ENCODE measurements at regions not wholly inside any gene's neighbourhood (a gene's known extent, or its start where the extent isn't known, plus 50 kb on each side); places are given as distances from the start of the nearest gene placed in this dataset.

DNA sequence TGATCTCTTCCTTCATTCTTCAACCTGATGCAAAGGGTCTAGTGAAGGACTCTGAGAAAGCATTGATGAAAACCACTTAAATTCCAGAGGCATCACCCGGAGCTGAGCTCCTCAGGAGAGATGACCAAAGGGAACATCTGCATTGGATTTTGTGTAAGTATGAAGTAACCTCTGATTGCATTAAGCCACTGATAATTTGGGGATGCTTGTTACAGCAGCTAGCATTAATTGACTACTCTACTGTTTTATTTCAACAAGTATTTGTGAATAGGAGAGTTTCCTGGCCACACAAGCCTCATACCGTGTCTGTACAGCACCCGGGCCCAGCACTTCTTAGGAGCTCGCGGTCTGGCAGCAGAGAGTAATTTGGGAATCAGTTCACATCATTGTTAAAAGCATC lies 250.7 kb upstream of the POU3F1 start:
- Histone ChIP-seq H3K4me3 (ENCODE audit: insufficient read depth in 1 of 2, low read depth in 1 of 2, low read length in 2 of 2) (no peak overlapping the region), H2AFZ (ENCODE audit: low read depth, low read length) (no peak overlapping the region), H4K8ac (ENCODE audit: low read length) (no peak overlapping the region), H2AK5ac (ENCODE audit: low read length, severe bottlenecking) (no peak overlapping the region), H3K9me3 (ENCODE audit: control insufficient read depth, low read length) (no peaks in the 10 kb centered on the region), H2BK12ac (ENCODE audit: low read length in 2 of 2) (no peak overlapping the region), H3K27ac (ENCODE audit: low read length, poor library complexity, severe bottlenecking) (no peak overlapping the region), H3K4me1 (ENCODE audit: control insufficient read depth, insufficient read depth, low read depth, low read length) (no peaks in the 10 kb centered on the region), H3K18ac (ENCODE audit: low read depth in 1 of 2, low read length in 2 of 2) (no peak overlapping the region), H3K9ac (ENCODE audit: low read length) (no peak overlapping the region), H3K4me2 (ENCODE audit: low read length, poor library complexity, severe bottlenecking) (no peak overlapping the region), H3K14ac (ENCODE audit: low read length in 2 of 2) (no peak overlapping the region), H4K91ac (ENCODE audit: low read length) (no peak overlapping the region), H3K27me3 (ENCODE audit: control insufficient read depth in 1 of 2, insufficient read depth in 1 of 2, low read length in 2 of 2) (peaks cover 10 to 18% of the 10 kb centered on the region in 2 experiments), H3K4ac (ENCODE audit: low read depth in 1 of 2, low read length in 2 of 2) (no peak overlapping the region), H2BK15ac (ENCODE audit: low read depth, poor library complexity, severe bottlenecking) (no peak overlapping the region), H3K36me3 (ENCODE audit: control insufficient read depth in 1 of 2, insufficient read depth in 2 of 2, low read depth in 1 of 2, low read length in 2 of 2) (no peaks in the 10 kb centered on the region), H3K23ac (ENCODE audit: low read length in 2 of 2) (no peak overlapping the region), H2BK120ac (ENCODE audit: low read depth, low read length) (no peak overlapping the region), H3K79me1 (replicated peaks; ENCODE audit: low read length, poor library complexity, severe bottlenecking) (no peaks in the 10 kb centered on the region), H2BK5ac (ENCODE audit: low read depth, low read length, poor library complexity, severe bottlenecking) (no peak overlapping the region)
- 89% methylated on average over 5 of the region's 5 CpGs for WGBS
- no peak for DNase-seq

DNA sequence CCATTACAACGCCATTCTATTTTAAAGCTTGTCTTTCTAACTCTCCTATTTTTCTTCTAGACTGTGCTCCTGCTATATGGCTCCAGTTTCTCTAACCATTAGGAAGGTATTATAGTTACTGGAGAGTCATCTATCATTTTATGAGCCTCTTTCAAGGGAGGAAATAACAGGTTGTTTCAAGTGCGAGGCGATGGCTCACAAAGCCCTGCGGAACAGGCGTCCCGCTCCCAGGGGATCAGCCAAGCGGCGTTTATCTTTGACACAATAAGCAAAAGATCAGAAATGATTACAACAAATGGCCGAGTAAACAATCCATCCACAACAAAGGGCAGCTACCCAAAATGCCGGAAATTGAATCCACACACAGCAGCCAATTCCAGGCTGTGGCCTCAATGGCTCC lies 249.5 kb upstream of the POU3F1 start:
- Histone ChIP-seq H3K36me3 (ENCODE audit: control insufficient read depth in 1 of 2, insufficient read depth in 2 of 2, low read depth in 1 of 2, low read length in 2 of 2) (no peaks in the 10 kb centered on the region), H3K27me3 (ENCODE audit: control insufficient read depth in 1 of 2, insufficient read depth in 1 of 2, low read length in 2 of 2) (peaks cover 18 to 24% of the 10 kb centered on the region in 2 experiments), H4K91ac (ENCODE audit: low read length) (no peak overlapping the region), H2BK120ac (ENCODE audit: low read depth, low read length) (no peak overlapping the region), H2BK5ac (ENCODE audit: low read depth, low read length, poor library complexity, severe bottlenecking) (no peak overlapping the region), H3K79me1 (replicated peaks; ENCODE audit: low read length, poor library complexity, severe bottlenecking) (no peaks in the 10 kb centered on the region), H3K27ac (ENCODE audit: low read length, poor library complexity, severe bottlenecking) (no peak overlapping the region), H4K8ac (ENCODE audit: low read length) (no peak overlapping the region), H3K4me2 (ENCODE audit: low read length, poor library complexity, severe bottlenecking) (no peak overlapping the region), H2AK5ac (ENCODE audit: low read length, severe bottlenecking) (no peak overlapping the region), H3K9me3 (ENCODE audit: control insufficient read depth, low read length) (no peaks in the 10 kb centered on the region), H3K9ac (ENCODE audit: low read length) (no peak overlapping the region), H3K4me1 (ENCODE audit: control insufficient read depth, insufficient read depth, low read depth, low read length) (peaks cover 2% of the 10 kb centered on the region), H2BK12ac (ENCODE audit: low read length in 2 of 2) (no peak overlapping the region), H3K23ac (ENCODE audit: low read length in 2 of 2) (no peak overlapping the region), H3K4me3 (ENCODE audit: insufficient read depth in 1 of 2, low read depth in 1 of 2, low read length in 2 of 2) (no peak overlapping the region), H2AFZ (ENCODE audit: low read depth, low read length) (no peak overlapping the region), H3K14ac (ENCODE audit: low read length in 2 of 2) (no peak overlapping the region), H3K4ac (ENCODE audit: low read depth in 1 of 2, low read length in 2 of 2) (no peak overlapping the region), H2BK15ac (ENCODE audit: low read depth, poor library complexity, severe bottlenecking) (no peak overlapping the region), H3K18ac (ENCODE audit: low read depth in 1 of 2, low read length in 2 of 2) (no peak overlapping the region)
- 91% methylated on average over 9 of the region's 10 CpGs for WGBS
- no peak for DNase-seq

- Histone ChIP-seq H3K14ac (ENCODE audit: low read length in 2 of 2) (no peak overlapping the region), H3K4me2 (ENCODE audit: low read length, poor library complexity, severe bottlenecking) (no peak overlapping the region), H2BK12ac (ENCODE audit: low read length in 2 of 2) (no peak overlapping the region), H3K23ac (ENCODE audit: low read length in 2 of 2) (no peak overlapping the region), H4K91ac (ENCODE audit: low read length) (no peak overlapping the region), H2BK15ac (ENCODE audit: low read depth, poor library complexity, severe bottlenecking) (no peak overlapping the region), H3K79me1 (replicated peaks; ENCODE audit: low read length, poor library complexity, severe bottlenecking) (no peaks in the 10 kb centered on the region), H3K27ac (ENCODE audit: low read length, poor library complexity, severe bottlenecking) (no peak overlapping the region), H4K8ac (ENCODE audit: low read length) (no peak overlapping the region), H3K4me3 (ENCODE audit: insufficient read depth in 1 of 2, low read depth in 1 of 2, low read length in 2 of 2) (no peak overlapping the region), H3K9ac (ENCODE audit: low read length) (no peak overlapping the region), H2BK120ac (ENCODE audit: low read depth, low read length) (no peak overlapping the region), H2AFZ (ENCODE audit: low read depth, low read length) (no peak overlapping the region), H3K18ac (ENCODE audit: low read depth in 1 of 2, low read length in 2 of 2) (no peak overlapping the region), H2AK5ac (ENCODE audit: low read length, severe bottlenecking) (no peak overlapping the region), H3K4ac (ENCODE audit: low read depth in 1 of 2, low read length in 2 of 2) (no peak overlapping the region), H3K4me1 (ENCODE audit: control insufficient read depth, insufficient read depth, low read depth, low read length) (peaks cover 2% of the 10 kb centered on the region), H2BK5ac (ENCODE audit: low read depth, low read length, poor library complexity, severe bottlenecking) (no peak overlapping the region), H3K27me3 (ENCODE audit: control insufficient read depth in 1 of 2, insufficient read depth in 1 of 2, low read length in 2 of 2) (peaks cover 18 to 34% of the 10 kb centered on the region in 2 experiments), H3K36me3 (ENCODE audit: control insufficient read depth in 1 of 2, insufficient read depth in 2 of 2, low read depth in 1 of 2, low read length in 2 of 2) (no peaks in the 10 kb centered on the region), H3K9me3 (ENCODE audit: control insufficient read depth, low read length) (no peaks in the 10 kb centered on the region)
- no peak for DNase-seq
- WGBS = 56% methylated on average over 4 of the region's 4 CpGs
Measured at GRCh38 chr1:38293567-38293966, 247.0 kb upstream of the POU3F1 start.

DNA sequence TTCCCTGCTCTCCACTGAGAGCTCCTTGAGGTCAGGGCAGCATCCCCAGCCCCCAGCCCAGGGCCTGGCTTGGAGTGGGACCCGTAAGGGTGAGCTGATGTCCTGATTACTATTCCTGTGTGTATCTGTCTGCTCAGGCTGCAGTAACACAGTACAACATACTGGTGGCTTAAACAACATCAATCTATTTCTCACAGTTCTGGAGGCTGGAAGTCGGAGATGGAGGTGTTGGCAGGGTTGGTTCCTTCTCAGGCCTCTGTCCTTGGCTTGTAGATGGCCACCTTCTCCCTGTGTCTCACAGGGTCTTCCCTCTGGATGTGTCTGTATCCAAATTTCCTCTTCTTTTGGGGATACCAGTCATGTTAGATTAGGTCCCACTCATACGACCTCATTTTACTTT lies 246.4 kb upstream of the POU3F1 start:
- Histone ChIP-seq H3K23ac (ENCODE audit: low read length in 2 of 2) (no peak overlapping the region), H3K9ac (ENCODE audit: low read length) (no peak overlapping the region)
- 65% methylated on average over 2 of the region's 3 CpGs for WGBS

More for the DNA sequence above, 246.4 kb upstream of the POU3F1 start:
- no peak overlapping the region for H2AK5ac ChIP-seq (ENCODE audit: low read length, severe bottlenecking)
- no peak overlapping the region for H2BK5ac ChIP-seq (ENCODE audit: low read depth, low read length, poor library complexity, severe bottlenecking)
- H3K14ac ChIP-seq (ENCODE audit: low read length in 2 of 2) = no peak overlapping the region
- H2AFZ ChIP-seq (ENCODE audit: low read depth, low read length) = no peak overlapping the region
- no peaks in the 10 kb centered on the region for H3K36me3 ChIP-seq (ENCODE audit: control insufficient read depth in 1 of 2, insufficient read depth in 2 of 2, low read depth in 1 of 2, low read length in 2 of 2)
- no peak overlapping the region for H3K18ac ChIP-seq (ENCODE audit: low read depth in 1 of 2, low read length in 2 of 2)
- no peak overlapping the region for H3K27ac ChIP-seq (ENCODE audit: low read length, poor library complexity, severe bottlenecking)
- H3K4me2 ChIP-seq (ENCODE audit: low read length, poor library complexity, severe bottlenecking) = no peak overlapping the region
- H3K4ac ChIP-seq (ENCODE audit: low read depth in 1 of 2, low read length in 2 of 2) = no peak overlapping the region
- no peak overlapping the region for H4K91ac ChIP-seq (ENCODE audit: low read length)
- DNase-seq = no peak
- no peak overlapping the region for H2BK12ac ChIP-seq (ENCODE audit: low read length in 2 of 2)
- H3K79me1 ChIP-seq (replicated peaks; ENCODE audit: low read length, poor library complexity, severe bottlenecking) = no peaks in the 10 kb centered on the region
- H3K27me3 ChIP-seq (ENCODE audit: control insufficient read depth in 1 of 2, insufficient read depth in 1 of 2, low read length in 2 of 2) = peaks cover 18 to 34% of the 10 kb centered on the region in 2 experiments
- H4K8ac ChIP-seq (ENCODE audit: low read length) = no peak overlapping the region
- H3K4me1 ChIP-seq (ENCODE audit: control insufficient read depth, insufficient read depth, low read depth, low read length) = peaks cover 2% of the 10 kb centered on the region
- H2BK15ac ChIP-seq (ENCODE audit: low read depth, poor library complexity, severe bottlenecking) = no peak overlapping the region
- no peaks in the 10 kb centered on the region for H3K9me3 ChIP-seq (ENCODE audit: control insufficient read depth, low read length)
- H3K4me3 ChIP-seq (ENCODE audit: insufficient read depth in 1 of 2, low read depth in 1 of 2, low read length in 2 of 2) = no peak overlapping the region
- H2BK120ac ChIP-seq (ENCODE audit: low read depth, low read length) = no peak overlapping the region

Measured in mesenchymal stem cell (in vitro differentiated cells and primary cell).